ENCODE measurements at regions not wholly inside any gene's neighbourhood (a gene's known extent, or its start where the extent isn't known, plus 50 kb on each side); places are given as distances from the start of the nearest gene placed in this dataset.

DNA sequence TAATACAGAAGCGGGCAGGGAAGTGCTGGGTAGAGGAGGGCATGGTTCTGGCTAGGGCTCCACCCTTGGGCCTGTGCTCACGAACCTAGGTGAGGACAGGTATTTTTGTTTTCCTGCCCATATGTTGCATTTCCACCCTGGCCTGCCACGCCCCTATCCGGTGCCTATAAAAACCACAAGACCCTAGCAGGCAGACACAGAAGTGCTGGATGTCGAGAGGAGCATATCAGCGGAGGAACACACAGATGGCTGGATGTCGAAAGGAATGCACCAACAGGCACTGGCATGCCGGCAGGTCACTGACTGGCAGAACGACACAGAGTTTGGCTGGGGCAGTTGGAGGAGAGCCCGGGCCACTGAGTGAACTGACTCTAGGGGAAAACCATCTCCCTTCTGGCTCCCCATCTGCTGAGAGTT, 316.6 kb upstream of the BOD1L1 start:
- DNase-seq: no peak

GRCh38 chr4:13947921-13948320, 320.4 kb upstream of the BOD1L1 start:
- no peak for DNase-seq

GRCh38 chr4:13950491-13950890, 323.0 kb upstream of the BOD1L1 start:
- no peak for DNase-seq

- no peak for DNase-seq
Measured at GRCh38 chr4:13953083-13953482, 325.6 kb upstream of the BOD1L1 start.

DNA sequence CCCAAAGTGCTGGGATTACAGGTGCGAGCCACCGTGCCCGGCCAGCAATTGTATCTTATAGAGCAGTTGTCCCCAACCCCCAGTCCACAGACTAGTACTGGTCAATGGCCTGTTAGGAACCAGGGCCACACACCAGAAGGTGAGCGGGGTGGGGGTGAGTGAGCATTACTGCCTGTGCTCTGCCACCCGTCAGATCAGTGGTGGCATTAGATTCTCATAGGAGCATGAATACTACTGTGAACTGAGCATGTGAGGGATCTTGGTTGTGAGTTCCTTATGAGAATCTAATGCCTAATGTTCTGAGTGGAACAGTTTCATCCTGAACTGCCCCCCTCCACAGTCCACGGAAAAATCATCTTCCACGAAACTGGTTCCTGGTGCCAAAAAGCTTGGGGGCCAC, 328.0 kb upstream of the BOD1L1 start:
- DNase-seq: no peak

DNA sequence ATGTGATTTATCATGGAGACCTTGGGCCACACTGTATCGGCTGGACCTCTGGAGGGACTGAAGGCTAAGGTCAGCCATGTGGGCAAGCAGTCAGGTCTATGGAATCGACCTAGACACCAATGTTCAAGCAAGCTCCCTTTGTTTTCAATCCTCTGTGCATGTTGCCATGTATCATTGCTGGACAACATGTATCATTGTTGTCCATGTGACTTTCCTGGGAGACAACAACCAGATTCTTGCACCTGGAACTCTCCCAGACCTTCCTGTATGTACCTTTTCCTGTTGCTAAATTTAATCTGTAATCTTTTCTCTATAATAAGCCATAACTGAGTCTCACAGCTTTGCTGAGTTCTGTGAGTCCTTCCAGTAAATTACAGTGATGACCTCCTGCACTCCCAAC, 329.4 kb upstream of the BOD1L1 start:
- DNase-seq: no peak

DNA sequence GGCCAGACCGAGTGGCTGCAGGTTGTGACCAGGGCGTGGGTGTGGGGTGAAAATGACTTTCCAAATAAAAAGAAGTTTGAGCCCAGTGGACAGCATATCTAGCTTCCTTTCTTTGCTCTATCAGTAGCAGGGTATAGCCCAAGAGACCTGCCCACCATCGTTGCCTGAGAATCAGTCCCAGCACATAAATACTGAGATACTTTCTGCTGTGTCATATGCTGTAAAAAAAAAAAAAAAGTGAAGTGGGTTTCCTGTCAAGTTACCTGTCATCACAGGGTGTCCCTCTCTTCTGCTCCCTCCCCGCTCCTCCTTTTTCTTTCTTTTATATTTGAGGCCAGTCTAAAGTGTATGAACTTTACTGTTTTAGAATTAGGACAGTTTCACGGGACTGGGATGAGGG, 330.3 kb upstream of the BOD1L1 start:
- DNase-seq: no peak

GRCh38 chr4:13963601-13964000, 336.1 kb upstream of the BOD1L1 start:
- DNase-seq: no peak

GRCh38 chr4:13966231-13967195, 339.0 kb upstream of the BOD1L1 start:
- DNase-seq: no peak

DNA sequence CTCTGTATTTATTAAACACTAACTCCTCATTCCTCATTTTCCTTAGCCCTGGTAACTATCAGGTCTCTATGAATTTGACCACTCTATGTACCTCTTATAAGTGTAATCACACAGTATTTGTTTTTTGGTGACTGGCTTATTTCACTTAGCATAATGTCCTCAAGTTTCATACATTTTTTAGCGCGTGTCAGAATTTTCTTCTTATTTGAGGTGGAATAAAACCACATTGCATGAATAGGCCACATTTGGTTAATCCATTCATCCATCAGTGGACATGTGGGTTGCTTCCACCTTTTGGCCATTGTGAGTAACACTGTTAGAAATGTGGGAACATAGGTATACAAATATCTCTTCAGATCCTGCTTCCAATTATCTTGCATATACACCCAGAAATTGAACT, 341.2 kb upstream of the BOD1L1 start:
- DNase-seq: no peak

DNA sequence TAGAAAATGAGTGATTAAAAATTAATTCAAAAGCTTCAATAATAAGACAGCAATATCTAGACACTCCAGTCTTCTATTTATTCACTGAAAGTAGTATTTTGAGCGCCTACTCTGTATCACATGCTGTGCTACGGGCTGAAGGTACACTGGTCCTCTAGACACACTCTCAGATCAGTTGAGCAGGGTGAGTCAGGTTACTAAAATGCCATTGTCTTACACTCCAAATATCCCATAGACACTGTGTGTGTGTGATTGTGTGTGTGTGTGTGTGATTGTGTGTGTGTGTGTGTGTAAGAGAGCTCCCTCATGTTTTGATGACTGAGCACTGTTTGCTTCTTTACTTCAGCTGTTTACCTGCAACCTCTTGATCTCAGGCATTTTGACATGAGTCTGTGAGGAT, 342.8 kb upstream of the BOD1L1 start:
- DNase-seq: no peak

- DNase-seq: no peak
Measured at GRCh38 chr4:13977746-13978145, 350.2 kb upstream of the BOD1L1 start.

GRCh38 chr4:13980317-13981310, 353.1 kb upstream of the BOD1L1 start:
- no peak for DNase-seq

GRCh38 chr4:13981499-13981898, 354.0 kb upstream of the BOD1L1 start:
- DNase-seq: no peak

DNA sequence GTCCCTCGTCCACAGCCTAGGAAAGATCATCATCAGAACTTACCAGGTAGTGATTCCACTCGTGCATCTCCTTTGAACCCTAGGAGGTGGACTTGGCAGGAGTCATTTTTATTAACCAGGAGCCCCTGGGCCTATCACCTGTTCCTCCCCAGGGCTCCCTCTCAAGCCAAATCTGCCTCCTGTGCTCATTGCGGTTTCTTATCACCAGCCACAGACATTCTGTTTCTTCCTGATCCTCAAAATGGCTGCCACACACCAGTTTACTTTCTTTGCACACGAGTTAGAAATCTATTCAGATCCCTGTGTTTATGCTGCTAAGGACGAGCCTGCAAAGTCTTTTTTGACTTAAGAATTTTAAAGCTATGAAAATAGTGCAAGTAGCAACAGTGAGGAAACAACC, 354.5 kb upstream of the BOD1L1 start:
- DNase-seq: no peak

DNA sequence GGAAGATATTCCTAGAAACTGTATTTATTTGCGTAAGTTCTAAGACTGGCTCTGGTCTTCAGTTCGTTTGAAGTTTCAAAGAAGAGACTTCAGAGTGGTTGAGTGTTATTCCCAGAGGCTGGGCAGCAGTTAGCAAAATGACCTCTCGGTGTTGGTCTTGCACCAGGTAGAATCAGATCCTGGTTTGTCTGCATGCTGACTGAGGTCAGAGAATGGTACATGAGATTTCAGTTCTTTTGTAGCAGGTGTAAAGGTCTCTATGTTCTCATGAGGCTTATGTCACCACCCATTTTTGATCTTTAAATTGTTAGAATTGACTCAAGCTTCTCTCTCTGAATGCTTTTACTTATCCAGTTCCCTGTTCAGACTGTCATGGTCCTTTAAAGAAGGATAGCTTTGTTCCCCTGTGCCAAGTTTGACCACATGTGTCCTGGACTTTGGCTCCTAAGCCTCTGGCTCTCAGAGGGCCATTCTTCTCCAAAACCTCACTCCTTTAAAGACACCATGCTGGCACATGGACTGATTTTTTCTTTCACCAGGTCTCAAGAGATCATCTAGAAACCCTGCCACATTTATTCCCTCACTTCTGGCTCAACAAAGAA, 355.8 kb upstream of the BOD1L1 start:
- no peak for DNase-seq

GRCh38 chr4:13984991-13985800, 357.7 kb upstream of the BOD1L1 start:
- no peak for DNase-seq

GRCh38 chr4:13985837-13986236, 358.3 kb upstream of the BOD1L1 start:
- no peak for DNase-seq

- no peak for DNase-seq
Measured at GRCh38 chr4:13986548-13986947, 359.0 kb upstream of the BOD1L1 start.

DNA sequence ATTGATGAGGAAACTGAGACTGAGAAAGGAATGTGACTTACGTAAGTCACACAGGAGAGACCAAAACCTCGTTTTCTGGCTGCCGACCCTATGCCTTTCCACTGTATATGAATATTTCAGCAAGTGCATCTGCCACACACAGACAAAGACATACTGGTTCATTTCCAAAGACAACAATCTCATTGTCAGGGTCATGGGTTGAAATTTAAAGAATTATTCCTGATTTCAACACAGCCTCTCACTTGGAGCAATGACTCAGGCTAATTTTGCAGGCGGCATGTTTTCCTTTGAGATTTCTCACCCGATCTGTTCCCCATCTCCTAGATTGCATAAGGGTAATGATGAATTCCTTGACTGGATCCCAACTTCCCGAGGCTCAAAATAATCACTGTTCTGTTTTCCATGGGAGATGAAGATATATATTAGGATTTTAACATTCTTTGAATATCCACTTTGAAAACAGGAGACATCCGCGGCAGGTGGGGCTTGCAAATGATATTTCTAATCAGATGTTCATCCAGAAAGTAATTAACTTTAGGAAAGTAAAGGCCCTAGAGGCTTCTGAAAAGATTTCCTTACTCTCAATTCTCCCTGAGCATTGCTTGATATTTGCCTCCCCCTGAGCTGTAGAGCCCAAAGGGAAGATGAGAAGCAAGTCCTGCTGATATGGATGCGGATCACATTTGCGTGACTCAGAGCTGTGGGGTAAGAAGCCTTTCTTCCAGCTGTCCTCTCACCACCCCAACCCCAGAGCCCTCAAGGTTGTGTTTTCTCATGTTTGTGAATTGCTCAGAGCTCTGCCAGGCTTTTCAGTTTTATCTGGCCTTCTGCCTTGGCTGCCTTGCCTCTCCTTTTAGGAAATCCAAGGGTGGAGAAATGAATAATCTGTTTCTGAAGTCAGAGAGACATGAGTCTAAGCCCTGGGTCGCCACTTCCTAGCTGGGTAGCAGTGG, 361.1 kb upstream of the BOD1L1 start:
- no peak for DNase-seq

DNA sequence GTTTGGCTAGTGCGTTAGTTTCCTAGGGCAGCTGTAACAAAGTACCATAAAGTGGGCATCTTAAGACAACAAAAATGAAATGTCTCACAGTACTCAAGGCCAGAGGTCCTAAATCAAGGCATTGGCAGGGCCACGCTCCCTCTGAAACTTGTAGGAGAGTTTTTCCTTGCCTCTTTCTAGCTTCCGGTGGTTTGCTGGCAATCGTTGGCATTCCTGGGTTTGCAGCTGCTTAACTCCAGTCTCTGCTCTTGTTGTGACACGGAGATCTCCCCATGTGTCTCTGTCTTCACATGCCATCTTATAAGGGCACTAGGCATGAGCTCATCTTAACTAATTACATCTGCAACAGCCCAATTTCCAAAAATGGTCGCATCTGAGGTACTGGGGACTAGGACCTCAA, 362.0 kb upstream of the BOD1L1 start:
- DNase-seq: no peak

Measured in stimulated activated CD4-positive, alpha-beta T cell treated with anti-CD3 and anti-CD28 coated beads, Interleukin-15, amount 100 ng/mL, for 24 hours (primary cell).